H1 (cell line): ENCODE measurements at regions not wholly inside any gene's neighbourhood (a gene's known extent, or its start where the extent isn't known, plus 50 kb on each side); places are given as distances from the start of the nearest gene placed in this dataset.

Experiments
- CTCF ChIA-PET: fragments of 300-600 bp; sonication (Branson Sonifier 250); formaldehyde crosslinking; loops from one replicate; lab custom pipeline; 2021; ENCODE audit not compliant: partially characterized antibody; lab: Charles Lee
- POLR2A ChIA-PET: fragments of 300-600 bp; sonication (Branson Sonifier 250); formaldehyde crosslinking; loops from one replicate; lab custom pipeline; 2021; ENCODE audit warnings: inconsistent platforms; ENCODE audit not compliant: partially characterized antibody; lab: Charles Lee
- DNase-seq, 2 experiments: peaks; one replicate each; pipeline versions ENCODE4 v3.0.0 to v3.0.0-alpha.2; 2010 to 2022; ENCODE audit warnings: low spot score in 2 of 2, low read depth in 1 of 2, mixed read lengths in 1 of 2
- FAIRE-seq: peaks from 2 replicates; lab custom pipeline; 2011; peaks lifted over from hg19 to GRCh38; lab: Jason Lieb, UNC
- H2AFZ ChIP-seq: 2 replicates; pipeline ENCODE4 v1.8.1; 2012; ENCODE audit warnings: low read length, inconsistent platforms
- H2AK5ac ChIP-seq: 2 replicates; pipeline ENCODE4 v1.6.1; 2013; ENCODE audit warnings: low read depth, low read length
- H2BK120ac ChIP-seq: replicated peaks from 2 replicates; pipeline ENCODE3; 2013; ENCODE audit warnings: low read depth, low read length, inconsistent platforms
- H2BK12ac ChIP-seq: 2 replicates; pipeline ENCODE4 v1.6.1; 2013; ENCODE audit warnings: low read depth, low read length
- H2BK15ac ChIP-seq: 2 replicates; pipeline ENCODE4 v1.6.1; 2013; ENCODE audit warnings: low read length
- H2BK20ac ChIP-seq: 2 replicates; pipeline ENCODE4 v1.6.1; 2013; ENCODE audit warnings: low read length
- H2BK5ac ChIP-seq: 2 replicates; pipeline ENCODE4 v1.6.1; 2013; ENCODE audit warnings: low read depth, low read length
- H3K14ac ChIP-seq: 2 replicates; pipeline ENCODE4 v1.6.1; 2013; ENCODE audit warnings: inconsistent platforms; ENCODE audit not compliant: insufficient read length
- H3K18ac ChIP-seq: 2 replicates; pipeline ENCODE4 v1.6.1; 2013; ENCODE audit warnings: low read length; ENCODE audit errors: extremely low read depth
- H3K23ac ChIP-seq: 2 replicates; pipeline ENCODE4 v1.6.1; 2013; ENCODE audit warnings: inconsistent platforms; ENCODE audit not compliant: insufficient read length
- H3K23me2 ChIP-seq: 2 replicates; pipeline ENCODE4 v1.6.1; 2013; ENCODE audit warnings: low read depth, low read length
- H3K27ac ChIP-seq: 2 replicates; pipeline ENCODE4 v1.6.1; 2011; ENCODE audit warnings: low read depth, low read length, inconsistent platforms
- H3K27me3 ChIP-seq, 4 experiments: replicated peaks in 1 of 4; 1 replicate in 1 of 4; 2 replicates in 3 of 4; pipeline versions ENCODE4 v1.6.1 to v1.8.1; 2011 to 2013; ENCODE audit warnings: low read length in 3 of 4, mild to moderate bottlenecking in 3 of 4, inconsistent platforms in 2 of 4, mixed read lengths in 2 of 4, moderate library complexity in 1 of 4; ENCODE audit not compliant: control insufficient read depth in 3 of 4, insufficient read depth in 3 of 4; ENCODE audit errors: extremely low read depth in 1 of 4
- H3K36me3 ChIP-seq, 4 experiments: 2 replicates each; pipeline versions ENCODE4 v1.6.1 to v1.8.1; 2011 to 2013; ENCODE audit warnings: mild to moderate bottlenecking in 4 of 4, low read length in 3 of 4, moderate library complexity in 2 of 4, control low read depth in 1 of 4, inconsistent platforms in 1 of 4; ENCODE audit not compliant: insufficient read depth in 4 of 4, control insufficient read depth in 2 of 4
- H3K4ac ChIP-seq: replicated peaks from 2 replicates; pipeline ENCODE3; 2013; ENCODE audit warnings: low read length, low read depth, mixed read lengths, inconsistent platforms; ENCODE audit not compliant: insufficient read length
- H3K4me1 ChIP-seq, 4 experiments: replicated peaks in 1 of 4; 1 replicate in 1 of 4; 2 replicates in 3 of 4; pipeline versions ENCODE4 v1.6.1 to v1.8.1; 2011 to 2013; ENCODE audit warnings: low read length in 3 of 4, inconsistent platforms in 2 of 4, mixed read lengths in 1 of 4; ENCODE audit not compliant: insufficient read depth in 4 of 4, control insufficient read depth in 3 of 4
- H3K4me2 ChIP-seq, 2 experiments: 2 replicates each; pipeline versions ENCODE4 v1.6.1 to v1.8.1; 2011 to 2013; ENCODE audit warnings: low read depth in 2 of 2, low read length in 2 of 2, control low read depth in 1 of 2, inconsistent platforms in 1 of 2, mild to moderate bottlenecking in 1 of 2; ENCODE audit not compliant: insufficient read depth in 1 of 2
- H3K4me3 ChIP-seq, 4 experiments: fragments of 200-600, 300-600 bp in 1 of 4; sonication (generic), shearing (Covaris generic), sonication (Bioruptor Twin) in 1 of 4; 2 replicates each; pipeline versions ENCODE4 v1.5.1 to v1.8.1; 2011 to 2016; ENCODE audit warnings: low read length in 4 of 4, low read depth in 3 of 4, control low read depth in 2 of 4, inconsistent platforms in 2 of 4, mild to moderate bottlenecking in 2 of 4, mixed read lengths in 1 of 4, moderate library complexity in 1 of 4; ENCODE audit not compliant: insufficient read depth in 2 of 4; ENCODE audit errors: extremely low read depth in 1 of 4
- H3K56ac ChIP-seq: replicated peaks from 2 replicates; pipeline ENCODE3; 2013; ENCODE audit warnings: low read depth, mild to moderate bottlenecking, mixed read lengths, low read length, inconsistent platforms; ENCODE audit not compliant: insufficient read length
- H3K79me1 ChIP-seq: 2 replicates; pipeline ENCODE4 v1.6.1; 2013; ENCODE audit warnings: low read depth, low read length, control low read depth
- H3K79me2 ChIP-seq, 2 experiments: 2 replicates each; pipeline versions ENCODE4 v1.6.1 to v1.8.1; 2012 to 2013; ENCODE audit warnings: low read length in 2 of 2, mild to moderate bottlenecking in 2 of 2, inconsistent platforms in 1 of 2; ENCODE audit not compliant: insufficient read depth in 2 of 2, control insufficient read depth in 1 of 2
- H3K9ac ChIP-seq, 4 experiments: replicated peaks in 1 of 4; 1 replicate in 1 of 4; 2 replicates in 3 of 4; pipeline versions ENCODE4 v1.6.1 to v1.8.1; 2011 to 2013; ENCODE audit warnings: low read depth in 3 of 4, low read length in 3 of 4, control low read depth in 2 of 4, mild to moderate bottlenecking in 2 of 4, moderate library complexity in 2 of 4, inconsistent platforms in 1 of 4; ENCODE audit errors: extremely low read depth in 1 of 4
- H3K9me3 ChIP-seq, 2 experiments: 2 replicates each; pipeline versions ENCODE4 v1.6.1 to v1.8.1; 2012 to 2013; ENCODE audit warnings: mild to moderate bottlenecking in 2 of 2, moderate library complexity in 2 of 2, control low read depth in 1 of 2, inconsistent platforms in 1 of 2, low read depth in 1 of 2, low read length in 1 of 2, mixed read lengths in 1 of 2; ENCODE audit not compliant: insufficient read depth in 2 of 2
- H4K20me1 ChIP-seq, 2 experiments: replicated peaks in 1 of 2; 2 replicates each; pipeline versions ENCODE3 to v1.8.1; 2011 to 2013; ENCODE audit warnings: inconsistent platforms in 2 of 2, low read length in 2 of 2, mild to moderate bottlenecking in 1 of 2; ENCODE audit not compliant: insufficient read depth in 2 of 2, control insufficient read depth in 1 of 2
- H4K5ac ChIP-seq: 2 replicates; pipeline ENCODE4 v1.6.1; 2013; ENCODE audit warnings: low read length, low read depth, mixed read lengths, inconsistent platforms; ENCODE audit not compliant: insufficient read length
- H4K8ac ChIP-seq: 2 replicates; pipeline ENCODE4 v1.8.0; 2013; ENCODE audit warnings: mild to moderate bottlenecking, moderate library complexity, low read length, inconsistent platforms; ENCODE audit not compliant: insufficient read depth; ENCODE audit errors: extremely low read depth
- H4K91ac ChIP-seq: replicated peaks from 2 replicates; pipeline ENCODE3; 2013; ENCODE audit warnings: low read length, mixed read lengths, inconsistent platforms; ENCODE audit not compliant: insufficient read length
- CEBPB ChIP-seq: IDR thresholded peaks from 2 replicates; pipeline ENCODE4 v1.6.1; 2012; ENCODE audit warnings: low read depth, low read length
- CHD2 ChIP-seq: IDR thresholded peaks from 2 replicates; pipeline ENCODE4 v1.6.1; 2012; ENCODE audit warnings: low read length, improper control_type of control experiment
- GTF2F1 ChIP-seq: IDR thresholded peaks from 2 replicates; pipeline ENCODE4 v1.6.1; 2012; ENCODE audit warnings: low read depth, low read length, improper control_type of control experiment, borderline replicate concordance
- HDAC2 ChIP-seq, 2 experiments: fragments of 300-600 bp in 1 of 2; sonication (generic) in 1 of 2; IDR thresholded peaks; 2 replicates each; pipeline ENCODE4 v1.6.1; 2011 to 2012; ENCODE audit warnings: low read depth in 2 of 2, low read length in 2 of 2, mild to moderate bottlenecking in 2 of 2, moderate library complexity in 2 of 2, borderline replicate concordance in 1 of 2, inconsistent platforms in 1 of 2
- KDM4A ChIP-seq: IDR thresholded peaks from one replicate; pipeline ENCODE4 v1.7.1; 2012; ENCODE audit warnings: low read depth, mild to moderate bottlenecking, moderate library complexity, low read length, inconsistent platforms; ENCODE audit not compliant: severe bottlenecking
- NRF1 ChIP-seq: IDR thresholded peaks from 2 replicates; pipeline ENCODE4 v1.6.1; 2011; ENCODE audit warnings: mild to moderate bottlenecking, low read depth, low read length, improper control_type of control experiment
- POLR2AphosphoS5 ChIP-seq: IDR thresholded peaks from 2 replicates; pipeline ENCODE4 v1.6.1; 2011; ENCODE audit warnings: low read depth, low read length
- RBBP5 ChIP-seq: IDR thresholded peaks from 2 replicates; pipeline ENCODE4 v1.7.1; 2012; ENCODE audit warnings: low read depth, mild to moderate bottlenecking, inconsistent platforms, low read length, moderate library complexity, borderline replicate concordance
- RXRA ChIP-seq: IDR thresholded peaks from 2 replicates; pipeline ENCODE4 v1.6.1; 2011; ENCODE audit warnings: low read depth, mild to moderate bottlenecking, low read length, moderate library complexity; ENCODE audit not compliant: insufficient read depth
- SIRT6 ChIP-seq: IDR thresholded peaks from one replicate; pipeline ENCODE4 v1.7.1; 2012; ENCODE audit warnings: low read length, inconsistent platforms
- TAF7 ChIP-seq: optimal IDR thresholded peaks from 2 replicates; pipeline ENCODE3; 2011; ENCODE audit warnings: low read depth, mild to moderate bottlenecking, inconsistent platforms, low read length, moderate library complexity, borderline replicate concordance
- ZNF274 ChIP-seq: IDR thresholded peaks from 2 replicates; pipeline ENCODE4 v1.7.0; 2012; ENCODE audit warnings: low read length, borderline replicate concordance; ENCODE audit errors: extremely low read depth
- WGBS, 2 experiments: shearing (Covaris generic) in 1 of 2; methylation state at CpG; one replicate each; pipeline versions ENCODE4 v1.1.6 to v1.1.7; 2013 to 2015; ENCODE audit warnings: low lambda C conversion rate in 2 of 2, mixed read lengths in 2 of 2, inconsistent platforms in 1 of 2, low coverage in 1 of 2, missing lambda C conversion rate in 1 of 2; ENCODE audit not compliant: insufficient replicate concordance in 2 of 2, insufficient coverage in 1 of 2, insufficient read length in 1 of 2; ENCODE audit errors: extremely low coverage in 1 of 2, missing lambda C conversion rate in 1 of 2; 5-methylcytosine and 5-hydroxymethylcytosine counted together

GRCh38 chr18:70981400-70982140 is 692.7 kb downstream of the SOCS6 start:
- no peak overlapping the region for H2AK5ac ChIP-seq
- H2AFZ ChIP-seq, result no peak overlapping the region
- DNase-seq, result no peak
- no peak overlapping the region for H3K14ac ChIP-seq
- H2BK5ac ChIP-seq, result no peak overlapping the region
- H3K9me3 ChIP-seq, result peaks cover 60 to 76% of the 10 kb centered on the region in 2 experiments
- no peaks in the 10 kb centered on the region for H3K23me2 ChIP-seq
- H3K36me3 ChIP-seq, result no peaks in the 10 kb centered on the region; a peak in 1 of 8 replicates
- H3K23ac ChIP-seq, result no peak overlapping the region
- no peak overlapping the region for H2BK12ac ChIP-seq
- POLR2A ChIA-PET, result no interaction called here
- no peak overlapping the region for H3K9ac ChIP-seq
- no peak overlapping the region for H3K4me3 ChIP-seq
- H3K27me3 ChIP-seq, result no peaks in the 10 kb centered on the region
- no peaks in the 10 kb centered on the region for H4K20me1 ChIP-seq
- no peak overlapping the region for H2BK20ac ChIP-seq
- no peak overlapping the region for H3K4me2 ChIP-seq
- no peak for FAIRE-seq
- 93% methylated on average over 6 of the region's 6 CpGs; no CpG with 5 or more reads in 1 of the 2 experiments for WGBS, 2 experiments
- no peak overlapping the region for H2BK15ac ChIP-seq
- no peaks in the 10 kb centered on the region for H3K79me1 ChIP-seq
- H2BK120ac ChIP-seq, result no peak overlapping the region
- H4K8ac ChIP-seq, result no peak overlapping the region
- no peak overlapping the region for H3K27ac ChIP-seq
- no peak overlapping the region for H3K4ac ChIP-seq
- H4K5ac ChIP-seq, result no peak overlapping the region
- no peak overlapping the region for H4K91ac ChIP-seq
- H3K18ac ChIP-seq, result no peak overlapping the region
- no peaks in the 10 kb centered on the region for H3K79me2 ChIP-seq
- H3K4me1 ChIP-seq, result no peaks in the 10 kb centered on the region
- no peak overlapping the region for H3K56ac ChIP-seq
- CTCF ChIA-PET, result no interaction called here
- TF ChIP-seq ZNF274 (no peak), CHD2 (no peak), KDM4A (no peak), POLR2AphosphoS5 (no peak), HDAC2 (IDR thresholded peaks at IDR 0.05; ENCODE audit: borderline replicate concordance in 1 of 2, low read depth in 2 of 2, low read length in 2 of 2) (no peak), TAF7 (no peak), NRF1 (no peak), CEBPB (no peak), GTF2F1 (no peak), SIRT6 (no peak), RXRA (no peak), RBBP5 (no peak)
